ENCODE measurements at regions not wholly inside any gene's neighbourhood (a gene's known extent, or its start where the extent isn't known, plus 50 kb on each side); places are given as distances from the start of the nearest gene placed in this dataset.

DNA sequence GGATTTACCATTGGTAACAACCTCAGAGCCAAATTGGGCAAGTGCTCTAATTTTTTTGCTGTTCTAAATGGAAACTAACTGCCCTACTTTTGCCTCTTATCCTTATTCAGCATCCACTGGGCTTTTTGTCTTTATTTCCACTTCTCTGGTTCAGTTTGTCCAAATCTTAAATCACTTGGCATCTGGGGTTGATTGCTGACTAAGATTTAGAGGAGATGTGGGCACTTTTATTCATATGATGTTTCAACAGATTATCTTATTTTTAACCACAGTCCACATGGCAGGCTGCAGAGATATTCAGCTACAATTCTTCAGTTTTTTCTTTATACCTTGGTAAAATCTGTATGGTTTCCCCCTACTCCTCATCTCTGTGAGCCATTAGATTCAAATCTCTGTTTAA is 1161.4 kb upstream of the PCDH7 start:
- FAIRE-seq (no peak), DNase-seq (ENCODE audit: low read depth, low spot score) (no peak)
- no peak overlapping the region for H3K27ac ChIP-seq (ENCODE audit: insufficient read depth, low read depth, low read length)
- ChIA-PET POLR2A (no interaction called here), CTCF (no interaction called here)
- H3K4me3 ChIP-seq (replicated peaks in 1 of 3; ENCODE audit: insufficient read depth in 1 of 3, low read depth in 1 of 3, low read length in 3 of 3), result no peak overlapping the region
- no peak overlapping the region for H3K4me2 ChIP-seq (ENCODE audit: insufficient read depth, low read length)
- dilution Hi-C loops (cut with MboI; ENCODE audit: extremely low pct_ligation_motif_present, low sequenced_read_pairs), result no loop called here
- H3K9me1 ChIP-seq (replicated peaks; ENCODE audit: control insufficient read depth, extremely low read depth, insufficient read depth, low read length), result no peaks in the 10 kb centered on the region
- no peaks in the 10 kb centered on the region for H3K79me2 ChIP-seq (ENCODE audit: control insufficient read depth, insufficient read depth, low read length)
- intact Hi-C loops (cut with micrococcal nuclease), result no loop called here
- H3K9ac ChIP-seq (replicated peaks; ENCODE audit: extremely low read depth, insufficient read depth, low read length), result no peak overlapping the region
- no peaks in the 10 kb centered on the region for H4K20me1 ChIP-seq (replicated peaks; ENCODE audit: control insufficient read depth, extremely low read depth, insufficient read depth, low read length)
- no TSS peak for BruUV-seq (replicated peaks)
- TF ChIP-seq JUN (IDR thresholded peaks at IDR 0.05; ENCODE audit: borderline replicate concordance, insufficient read depth, insufficient read length, low read depth), result no peak
- no peak for TF ChIP-seq MYC (IDR thresholded peaks at IDR 0.05; ENCODE audit: low read depth, low read length)
- TF ChIP-seq, protein P1, sequence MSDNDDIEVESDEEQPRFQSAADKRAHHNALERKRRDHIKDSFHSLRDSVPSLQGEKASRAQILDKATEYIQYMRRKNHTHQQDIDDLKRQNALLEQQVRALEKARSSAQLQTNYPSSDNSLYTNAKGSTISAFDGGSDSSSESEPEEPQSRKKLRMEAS (IDR thresholded peaks at IDR 0.05; ENCODE audit: insufficient read depth, insufficient read length), result no peak
- TF ChIP-seq FOS (IDR thresholded peaks at IDR 0.05; ENCODE audit: borderline replicate concordance, insufficient read depth, low read length), result no peak
- no peak for TF ChIP-seq POLR2AphosphoS5 (IDR thresholded peaks at IDR 0.05; ENCODE audit: insufficient read depth, low read depth, low read length)
- H3K27me3 ChIP-seq (ENCODE audit: control insufficient read depth in 2 of 2, insufficient read depth in 2 of 2, low read length in 2 of 2), result no peaks in the 10 kb centered on the region
- H3K9me3 ChIP-seq (replicated peaks; ENCODE audit: control insufficient read depth, insufficient read depth, low read length), result no peaks in the 10 kb centered on the region
- H3K36me3 ChIP-seq (ENCODE audit: control insufficient read depth in 2 of 2, extremely low read depth in 1 of 2, insufficient read depth in 2 of 2, low read length in 2 of 2), result no peaks in the 10 kb centered on the region
- no peaks in the 10 kb centered on the region for H3K4me1 ChIP-seq (ENCODE audit: control insufficient read depth, extremely low read depth, insufficient read depth, low read length)
- no peak overlapping the region for H2AFZ ChIP-seq (ENCODE audit: low read depth, low read length)

DNA sequence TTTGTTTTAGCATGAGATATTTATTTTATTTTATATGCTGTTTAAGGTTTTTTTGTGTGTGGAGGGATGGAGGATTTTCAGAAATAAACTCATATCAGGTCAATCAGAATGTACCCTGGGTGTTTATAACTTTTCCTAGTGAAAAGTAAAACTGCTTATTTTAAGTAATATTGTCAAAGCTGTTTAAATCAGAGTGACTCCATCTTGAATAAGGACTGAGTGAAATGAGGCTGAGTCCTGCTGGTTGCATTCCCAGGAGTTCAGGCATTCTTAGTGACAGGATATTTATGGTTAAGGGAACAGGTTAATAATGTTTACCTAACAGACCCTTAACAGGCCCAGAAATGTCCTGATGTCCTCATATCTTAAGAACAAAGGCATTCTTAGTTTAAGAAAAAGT is 1160.9 kb upstream of the PCDH7 start:
- CTCF ChIA-PET, result no interaction called here
- no peaks in the 10 kb centered on the region for H3K9me1 ChIP-seq (replicated peaks; ENCODE audit: control insufficient read depth, extremely low read depth, insufficient read depth, low read length)
- dilution Hi-C loops (cut with MboI; ENCODE audit: extremely low pct_ligation_motif_present, low sequenced_read_pairs), result no loop called here
- no peak overlapping the region for H3K4me3 ChIP-seq (replicated peaks in 1 of 3; ENCODE audit: insufficient read depth in 1 of 3, low read depth in 1 of 3, low read length in 3 of 3)
- DNase-seq (ENCODE audit: low read depth, low spot score) (no peak), FAIRE-seq (peak; percentile 18)
- no peaks in the 10 kb centered on the region for H3K36me3 ChIP-seq (ENCODE audit: control insufficient read depth in 2 of 2, extremely low read depth in 1 of 2, insufficient read depth in 2 of 2, low read length in 2 of 2)
- H3K4me1 ChIP-seq (ENCODE audit: control insufficient read depth, extremely low read depth, insufficient read depth, low read length), result no peaks in the 10 kb centered on the region
- H2AFZ ChIP-seq (ENCODE audit: low read depth, low read length), result no peak overlapping the region
- no peak overlapping the region for H3K9ac ChIP-seq (replicated peaks; ENCODE audit: extremely low read depth, insufficient read depth, low read length)
- no peaks in the 10 kb centered on the region for H3K27me3 ChIP-seq (ENCODE audit: control insufficient read depth in 2 of 2, insufficient read depth in 2 of 2, low read length in 2 of 2)
- H3K4me2 ChIP-seq (ENCODE audit: insufficient read depth, low read length), result no peak overlapping the region
- POLR2A ChIA-PET, result no interaction called here
- H4K20me1 ChIP-seq (replicated peaks; ENCODE audit: control insufficient read depth, extremely low read depth, insufficient read depth, low read length), result no peaks in the 10 kb centered on the region
- no peak for TF ChIP-seq POLR2AphosphoS5 (IDR thresholded peaks at IDR 0.05; ENCODE audit: insufficient read depth, low read depth, low read length)
- no peak for TF ChIP-seq POLR2A (IDR thresholded peaks at IDR 0.05; ENCODE audit: low read depth, low read length)
- TF ChIP-seq FOS (IDR thresholded peaks at IDR 0.05; ENCODE audit: borderline replicate concordance, insufficient read depth, low read length), result no peak
- TF ChIP-seq GATA2 (IDR thresholded peaks at IDR 0.05; ENCODE audit: insufficient read depth, insufficient read length, low read depth, low read length), result no peak
- TF ChIP-seq JUN (IDR thresholded peaks at IDR 0.05; ENCODE audit: borderline replicate concordance, insufficient read depth, insufficient read length, low read depth), result no peak
- TF ChIP-seq, protein P1 (IDR thresholded peaks at IDR 0.05; ENCODE audit: insufficient read depth, insufficient read length), result no peak
- TF ChIP-seq EZH2 (IDR thresholded peaks at IDR 0.05; ENCODE audit: borderline replicate concordance, low read depth, low read length, severe bottlenecking), result no peak
- TF ChIP-seq, protein P2, sequence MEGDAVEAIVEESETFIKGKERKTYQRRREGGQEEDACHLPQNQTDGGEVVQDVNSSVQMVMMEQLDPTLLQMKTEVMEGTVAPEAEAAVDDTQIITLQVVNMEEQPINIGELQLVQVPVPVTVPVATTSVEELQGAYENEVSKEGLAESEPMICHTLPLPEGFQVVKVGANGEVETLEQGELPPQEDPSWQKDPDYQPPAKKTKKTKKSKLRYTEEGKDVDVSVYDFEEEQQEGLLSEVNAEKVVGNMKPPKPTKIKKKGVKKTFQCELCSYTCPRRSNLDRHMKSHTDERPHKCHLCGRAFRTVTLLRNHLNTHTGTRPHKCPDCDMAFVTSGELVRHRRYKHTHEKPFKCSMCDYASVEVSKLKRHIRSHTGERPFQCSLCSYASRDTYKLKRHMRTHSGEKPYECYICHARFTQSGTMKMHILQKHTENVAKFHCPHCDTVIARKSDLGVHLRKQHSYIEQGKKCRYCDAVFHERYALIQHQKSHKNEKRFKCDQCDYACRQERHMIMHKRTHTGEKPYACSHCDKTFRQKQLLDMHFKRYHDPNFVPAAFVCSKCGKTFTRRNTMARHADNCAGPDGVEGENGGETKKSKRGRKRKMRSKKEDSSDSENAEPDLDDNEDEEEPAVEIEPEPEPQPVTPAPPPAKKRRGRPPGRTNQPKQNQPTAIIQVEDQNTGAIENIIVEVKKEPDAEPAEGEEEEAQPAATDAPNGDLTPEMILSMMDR (IDR thresholded peaks at IDR 0.05; ENCODE audit: extremely low read depth in 1 of 2, insufficient read depth in 1 of 2, low read depth in 1 of 2, low read length in 2 of 2), result no peak
- TF ChIP-seq MYC (IDR thresholded peaks at IDR 0.05; ENCODE audit: low read depth, low read length), result no peak
- no peaks in the 10 kb centered on the region for H3K79me2 ChIP-seq (ENCODE audit: control insufficient read depth, insufficient read depth, low read length)
- no peaks in the 10 kb centered on the region for H3K9me3 ChIP-seq (replicated peaks; ENCODE audit: control insufficient read depth, insufficient read depth, low read length)
- no TSS peak for BruUV-seq (replicated peaks)
- intact Hi-C loops (cut with micrococcal nuclease), result no loop called here
- H3K27ac ChIP-seq (ENCODE audit: insufficient read depth, low read depth, low read length), result no peak overlapping the region

Data from endothelial cell of umbilical vein (primary cell).